C4-2B (cell line): ENCODE measurements at regions not wholly inside any gene's neighbourhood (a gene's known extent, or its start where the extent isn't known, plus 50 kb on each side); places are given as distances from the start of the nearest gene placed in this dataset.

ENCODE experiments used
- H3K27ac ChIP-seq: fragments of 450-650 bp; 2 replicates; pipeline ENCODE4 v1.5.1; 2017
- CTCF ChIP-seq: fragments of 450-650 bp; conservative IDR thresholded peaks from 2 replicates; pipeline ENCODE4 v1.5.1; 2017; ENCODE audit warnings: mild to moderate bottlenecking
- ZFX ChIP-seq: fragments of 450-650 bp; IDR thresholded peaks from 2 replicates; pipeline ENCODE4 v1.6.1; 2017

- no peak for TF ChIP-seq CTCF
- no peak for TF ChIP-seq ZFX
- no peak overlapping the region for H3K27ac ChIP-seq
Observed at GRCh38 chr4:123346330-123346940, 50.2 kb upstream of the SPRY1 start.
